ENCODE measurements at regions not wholly inside any gene's neighbourhood (a gene's known extent, or its start where the extent isn't known, plus 50 kb on each side); places are given as distances from the start of the nearest gene placed in this dataset.

DNA sequence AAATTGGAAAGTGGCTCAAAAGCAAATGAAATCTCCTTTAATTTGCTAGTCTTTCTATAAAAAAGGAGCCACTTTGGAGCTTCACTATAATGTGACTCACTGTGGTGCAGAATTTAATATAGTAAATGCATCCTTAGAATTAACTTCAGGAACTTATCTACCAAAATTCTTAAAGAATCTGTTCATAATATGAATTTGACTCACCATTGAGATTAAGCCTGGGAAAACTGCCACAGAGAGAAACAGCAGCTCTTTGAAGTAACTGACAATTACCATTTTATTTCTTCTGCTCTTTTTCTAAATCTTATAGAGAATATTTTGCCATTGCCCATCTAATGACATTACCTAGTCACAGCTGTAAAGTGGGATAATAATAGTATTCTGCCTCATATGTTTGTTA lies 211.9 kb upstream of the CDH6 start:
- H2AFZ ChIP-seq = no peak overlapping the region
- H3K36me3 ChIP-seq (ENCODE audit: insufficient read depth) = no peaks in the 10 kb centered on the region
- H3F3A ChIP-seq (replicated peaks; ENCODE audit: low read depth) = no peaks in the 10 kb centered on the region
- no peaks in the 10 kb centered on the region for H3K4me1 ChIP-seq (ENCODE audit: insufficient read depth)
- Mint-ChIP-seq H3K27me3 (ENCODE audit: insufficient read depth, low read depth, poor library complexity) (no peaks in the 10 kb centered on the region), H3K4me1 (peaks cover 7% of the 10 kb centered on the region; the same call in 1 of the 3 replicates), H3K9me3 (no peaks in the 10 kb centered on the region), H3K27ac (no peak overlapping the region), H3K36me3 (ENCODE audit: low read depth) (no peaks in the 10 kb centered on the region), H3K4me3 (no peak overlapping the region)
- no peak for DNase-seq (ENCODE audit: low spot score)
- no peak overlapping the region for H3K27ac ChIP-seq (ENCODE audit: low read depth)
- no peaks in the 10 kb centered on the region for H3K9me2 ChIP-seq (ENCODE audit: insufficient read depth)
- no peaks in the 10 kb centered on the region for H3K79me2 ChIP-seq (replicated peaks; ENCODE audit: insufficient read depth)
- no peak for ATAC-seq
- no peaks in the 10 kb centered on the region for H4K20me1 ChIP-seq (replicated peaks; ENCODE audit: insufficient read depth)
- no peak overlapping the region for H3K4me2 ChIP-seq
- H3K4me3 ChIP-seq = no peak overlapping the region
- TF ChIP-seq EZH2 (IDR thresholded peaks at IDR 0.05; ENCODE audit: low read depth, unreplicated experiment) = no peak
- TF ChIP-seq, protein P1, sequence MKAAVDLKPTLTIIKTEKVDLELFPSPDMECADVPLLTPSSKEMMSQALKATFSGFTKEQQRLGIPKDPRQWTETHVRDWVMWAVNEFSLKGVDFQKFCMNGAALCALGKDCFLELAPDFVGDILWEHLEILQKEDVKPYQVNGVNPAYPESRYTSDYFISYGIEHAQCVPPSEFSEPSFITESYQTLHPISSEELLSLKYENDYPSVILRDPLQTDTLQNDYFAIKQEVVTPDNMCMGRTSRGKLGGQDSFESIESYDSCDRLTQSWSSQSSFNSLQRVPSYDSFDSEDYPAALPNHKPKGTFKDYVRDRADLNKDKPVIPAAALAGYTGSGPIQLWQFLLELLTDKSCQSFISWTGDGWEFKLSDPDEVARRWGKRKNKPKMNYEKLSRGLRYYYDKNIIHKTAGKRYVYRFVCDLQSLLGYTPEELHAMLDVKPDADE (IDR thresholded peaks at IDR 0.05) = no peak
- TF ChIP-seq, protein P2, sequence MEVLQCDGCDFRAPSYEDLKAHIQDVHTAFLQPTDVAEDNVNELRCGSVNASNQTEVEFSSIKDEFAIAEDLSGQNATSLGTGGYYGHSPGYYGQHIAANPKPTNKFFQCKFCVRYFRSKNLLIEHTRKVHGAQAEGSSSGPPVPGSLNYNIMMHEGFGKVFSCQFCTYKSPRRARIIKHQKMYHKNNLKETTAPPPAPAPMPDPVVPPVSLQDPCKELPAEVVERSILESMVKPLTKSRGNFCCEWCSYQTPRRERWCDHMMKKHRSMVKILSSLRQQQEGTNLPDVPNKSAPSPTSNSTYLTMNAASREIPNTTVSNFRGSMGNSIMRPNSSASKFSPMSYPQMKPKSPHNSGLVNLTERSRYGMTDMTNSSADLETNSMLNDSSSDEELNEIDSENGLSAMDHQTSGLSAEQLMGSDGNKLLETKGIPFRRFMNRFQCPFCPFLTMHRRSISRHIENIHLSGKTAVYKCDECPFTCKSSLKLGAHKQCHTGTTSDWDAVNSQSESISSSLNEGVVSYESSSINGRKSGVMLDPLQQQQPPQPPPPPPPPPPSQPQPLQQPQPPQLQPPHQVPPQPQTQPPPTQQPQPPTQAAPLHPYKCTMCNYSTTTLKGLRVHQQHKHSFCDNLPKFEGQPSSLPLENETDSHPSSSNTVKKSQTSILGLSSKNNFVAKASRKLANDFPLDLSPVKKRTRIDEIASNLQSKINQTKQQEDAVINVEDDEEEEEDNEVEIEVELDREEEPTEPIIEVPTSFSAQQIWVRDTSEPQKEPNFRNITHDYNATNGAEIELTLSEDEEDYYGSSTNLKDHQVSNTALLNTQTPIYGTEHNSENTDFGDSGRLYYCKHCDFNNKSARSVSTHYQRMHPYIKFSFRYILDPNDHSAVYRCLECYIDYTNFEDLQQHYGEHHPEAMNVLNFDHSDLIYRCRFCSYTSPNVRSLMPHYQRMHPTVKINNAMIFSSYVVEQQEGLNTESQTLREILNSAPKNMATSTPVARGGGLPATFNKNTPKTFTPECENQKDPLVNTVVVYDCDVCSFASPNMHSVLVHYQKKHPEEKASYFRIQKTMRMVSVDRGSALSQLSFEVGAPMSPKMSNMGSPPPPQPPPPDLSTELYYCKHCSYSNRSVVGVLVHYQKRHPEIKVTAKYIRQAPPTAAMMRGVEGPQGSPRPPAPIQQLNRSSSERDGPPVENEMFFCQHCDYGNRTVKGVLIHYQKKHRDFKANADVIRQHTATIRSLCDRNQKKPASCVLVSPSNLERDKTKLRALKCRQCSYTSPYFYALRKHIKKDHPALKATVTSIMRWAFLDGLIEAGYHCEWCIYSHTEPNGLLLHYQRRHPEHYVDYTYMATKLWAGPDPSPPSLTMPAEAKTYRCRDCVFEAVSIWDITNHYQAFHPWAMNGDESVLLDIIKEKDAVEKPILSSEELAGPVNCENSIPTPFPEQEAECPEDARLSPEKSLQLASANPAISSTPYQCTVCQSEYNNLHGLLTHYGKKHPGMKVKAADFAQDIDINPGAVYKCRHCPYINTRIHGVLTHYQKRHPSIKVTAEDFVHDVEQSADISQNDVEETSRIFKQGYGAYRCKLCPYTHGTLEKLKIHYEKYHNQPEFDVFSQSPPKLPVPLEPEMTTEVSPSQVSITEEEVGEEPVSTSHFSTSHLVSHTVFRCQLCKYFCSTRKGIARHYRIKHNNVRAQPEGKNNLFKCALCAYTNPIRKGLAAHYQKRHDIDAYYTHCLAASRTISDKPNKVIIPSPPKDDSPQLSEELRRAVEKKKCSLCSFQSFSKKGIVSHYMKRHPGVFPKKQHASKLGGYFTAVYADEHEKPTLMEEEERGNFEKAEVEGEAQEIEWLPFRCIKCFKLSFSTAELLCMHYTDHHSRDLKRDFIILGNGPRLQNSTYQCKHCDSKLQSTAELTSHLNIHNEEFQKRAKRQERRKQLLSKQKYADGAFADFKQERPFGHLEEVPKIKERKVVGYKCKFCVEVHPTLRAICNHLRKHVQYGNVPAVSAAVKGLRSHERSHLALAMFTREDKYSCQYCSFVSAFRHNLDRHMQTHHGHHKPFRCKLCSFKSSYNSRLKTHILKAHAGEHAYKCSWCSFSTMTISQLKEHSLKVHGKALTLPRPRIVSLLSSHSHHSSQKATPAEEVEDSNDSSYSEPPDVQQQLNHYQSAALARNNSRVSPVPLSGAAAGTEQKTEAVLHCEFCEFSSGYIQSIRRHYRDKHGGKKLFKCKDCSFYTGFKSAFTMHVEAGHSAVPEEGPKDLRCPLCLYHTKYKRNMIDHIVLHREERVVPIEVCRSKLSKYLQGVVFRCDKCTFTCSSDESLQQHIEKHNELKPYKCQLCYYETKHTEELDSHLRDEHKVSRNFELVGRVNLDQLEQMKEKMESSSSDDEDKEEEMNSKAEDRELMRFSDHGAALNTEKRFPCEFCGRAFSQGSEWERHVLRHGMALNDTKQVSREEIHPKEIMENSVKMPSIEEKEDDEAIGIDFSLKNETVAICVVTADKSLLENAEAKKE (CRISPR knock-in tag; IDR thresholded peaks at IDR 0.05) = no peak
- TF ChIP-seq STAT1 (IDR thresholded peaks at IDR 0.05; ENCODE audit: unreplicated experiment) = no peak
- no peak for TF ChIP-seq JUNB (IDR thresholded peaks at IDR 0.05; ENCODE audit: unreplicated experiment)
- no peak for TF ChIP-seq CTCF (conservative IDR thresholded peaks at IDR 0.05; ENCODE audit: low read depth in 2 of 2)
- TF ChIP-seq ZNF114 (CRISPR knock-in tag; IDR thresholded peaks at IDR 0.05) = no peak
- H3K27me3 ChIP-seq (ENCODE audit: insufficient read depth) = no peaks in the 10 kb centered on the region

All from GM23338 (cell line).